Fibroblast of skin of scalp (primary cell): ENCODE measurements at regions not wholly inside any gene's neighbourhood (a gene's known extent, or its start where the extent isn't known, plus 50 kb on each side); places are given as distances from the start of the nearest gene placed in this dataset.

Experiments
- DNase-seq: peaks from one replicate; pipeline ENCODE4 v3.0.0-alpha.2; 2013

GRCh38 chr2:14364471-14364870 lies 268.0 kb upstream of the LRATD1 start:
- DNase-seq = no peak

DNA sequence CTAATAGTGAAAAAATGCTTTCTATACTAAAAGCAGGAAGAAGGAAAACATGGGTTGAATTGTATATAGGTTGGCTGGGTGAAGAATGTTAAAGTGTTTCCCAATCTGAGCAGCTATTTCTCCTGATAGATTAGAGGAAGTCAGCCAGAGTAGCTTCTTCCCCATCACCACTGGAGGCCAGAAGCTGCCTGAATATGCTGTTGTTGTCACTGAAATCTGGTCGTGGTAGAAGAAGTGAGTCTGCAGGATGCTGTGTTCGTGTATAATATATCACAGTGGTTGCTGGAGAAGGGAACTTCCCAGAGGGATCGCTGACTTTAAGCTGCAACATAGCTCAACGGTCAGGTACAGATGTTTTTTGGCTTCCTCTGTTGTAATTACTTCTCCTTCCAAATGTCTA lies 247.5 kb upstream of the LRATD1 start:
- DNase-seq = peak; percentile 2

DNA sequence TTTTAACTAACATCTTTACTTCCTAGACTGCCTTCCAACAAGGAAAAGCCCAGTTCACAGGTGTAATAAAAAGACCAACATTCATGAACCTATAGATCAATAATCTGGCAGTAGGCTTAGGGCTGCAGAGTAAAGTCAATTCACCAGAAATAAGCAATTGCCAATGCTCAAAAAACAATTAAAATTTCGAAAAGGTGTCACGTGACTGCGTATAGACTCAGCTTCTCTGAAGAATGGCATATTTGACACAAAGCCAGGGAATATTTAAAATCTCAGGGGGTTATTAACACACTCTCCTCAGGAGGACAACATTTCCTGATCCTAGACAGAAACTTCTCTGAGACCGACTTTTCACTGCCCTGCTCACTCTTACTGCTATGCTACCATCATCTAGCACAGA lies 245.2 kb upstream of the LRATD1 start:
- no peak for DNase-seq

- DNase-seq = no peak
Observed at GRCh38 chr2:14388724-14389123, 243.8 kb upstream of the LRATD1 start.

- DNase-seq = no peak
Observed at GRCh38 chr2:14396533-14397083, 235.9 kb upstream of the LRATD1 start.

GRCh38 chr2:14398641-14399040 lies 233.9 kb upstream of the LRATD1 start:
- no peak for DNase-seq

DNA sequence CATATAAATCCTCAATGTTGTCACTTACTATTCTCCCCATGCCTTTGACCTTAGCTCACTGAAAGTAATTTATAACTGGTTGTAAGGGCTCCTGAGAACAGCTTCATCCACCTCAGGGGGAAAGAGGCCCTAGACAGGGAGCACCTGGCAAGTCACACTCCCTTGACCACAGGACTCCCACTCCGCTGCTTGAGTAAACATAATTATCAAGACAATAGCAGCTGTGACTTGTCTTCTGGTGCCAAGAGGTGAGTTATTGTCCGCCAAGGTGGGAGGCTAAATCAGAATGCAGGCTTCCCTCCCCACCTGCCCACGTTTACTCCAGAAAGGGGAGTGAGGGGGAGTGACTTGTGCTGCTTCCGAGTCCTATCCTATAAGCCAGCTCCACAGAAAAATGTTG lies 230.6 kb upstream of the LRATD1 start:
- no peak for DNase-seq

DNA sequence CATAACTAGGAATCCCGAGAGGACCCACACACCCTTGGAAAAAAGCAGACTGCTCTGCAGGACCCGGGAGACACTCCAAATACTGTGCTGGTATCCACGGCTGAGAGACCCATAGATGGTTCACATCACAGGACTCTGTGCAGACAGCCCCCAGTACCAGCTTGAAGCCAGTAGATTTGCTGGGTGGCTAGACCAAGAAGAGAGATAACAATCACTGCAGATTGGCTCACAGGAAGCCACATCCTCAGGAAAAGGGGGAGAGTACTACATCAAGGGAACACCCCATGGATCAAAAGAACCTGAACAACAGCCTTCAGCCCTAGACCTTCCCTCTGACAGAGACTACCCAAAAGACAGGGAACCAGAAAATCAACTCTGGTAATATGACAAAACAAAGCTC lies 223.8 kb upstream of the LRATD1 start:
- DNase-seq = no peak

GRCh38 chr2:14417551-14417950 lies 215.0 kb upstream of the LRATD1 start:
- DNase-seq = peak; percentile 6

DNA sequence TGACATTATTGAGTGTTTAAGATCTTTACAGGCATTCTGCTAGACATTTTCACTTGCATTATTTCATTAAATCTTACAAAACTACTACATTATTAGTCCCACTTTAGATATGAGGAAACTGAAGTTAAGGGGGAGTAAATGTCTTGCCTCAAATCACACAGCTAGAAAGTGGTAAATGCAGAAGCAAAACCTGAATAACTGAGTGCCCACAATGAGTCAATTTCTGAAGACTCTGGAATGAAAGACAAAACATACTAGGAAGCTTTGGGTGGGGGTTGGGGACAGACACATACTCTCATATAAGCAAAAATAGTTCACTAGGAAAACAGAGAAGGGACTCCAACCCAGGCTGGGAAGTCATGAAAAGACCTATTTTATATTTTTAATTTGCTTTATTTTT lies 214.4 kb upstream of the LRATD1 start:
- peak; percentile 67 for DNase-seq

DNA sequence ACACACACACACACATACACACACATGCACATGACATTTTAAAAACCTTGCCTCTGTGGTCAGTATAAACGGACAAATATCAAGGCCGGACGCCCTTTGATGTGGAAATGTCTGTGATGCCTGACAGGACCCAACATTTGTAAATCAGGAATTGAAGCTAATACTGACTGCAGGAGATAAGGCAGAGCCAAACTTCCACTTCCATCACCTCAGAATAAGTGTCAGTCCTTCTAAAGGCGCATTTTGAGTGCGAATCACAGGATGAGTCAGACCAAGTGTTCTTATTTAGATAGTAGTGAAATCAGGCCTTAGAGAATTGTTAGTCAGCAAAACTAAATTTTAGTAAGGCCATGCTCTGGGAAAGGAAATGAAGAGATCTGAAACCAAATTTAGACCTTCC lies 211.7 kb upstream of the LRATD1 start:
- DNase-seq = peak; percentile 57

- no peak for DNase-seq
Observed at GRCh38 chr2:14422426-14422825, 210.1 kb upstream of the LRATD1 start.

DNA sequence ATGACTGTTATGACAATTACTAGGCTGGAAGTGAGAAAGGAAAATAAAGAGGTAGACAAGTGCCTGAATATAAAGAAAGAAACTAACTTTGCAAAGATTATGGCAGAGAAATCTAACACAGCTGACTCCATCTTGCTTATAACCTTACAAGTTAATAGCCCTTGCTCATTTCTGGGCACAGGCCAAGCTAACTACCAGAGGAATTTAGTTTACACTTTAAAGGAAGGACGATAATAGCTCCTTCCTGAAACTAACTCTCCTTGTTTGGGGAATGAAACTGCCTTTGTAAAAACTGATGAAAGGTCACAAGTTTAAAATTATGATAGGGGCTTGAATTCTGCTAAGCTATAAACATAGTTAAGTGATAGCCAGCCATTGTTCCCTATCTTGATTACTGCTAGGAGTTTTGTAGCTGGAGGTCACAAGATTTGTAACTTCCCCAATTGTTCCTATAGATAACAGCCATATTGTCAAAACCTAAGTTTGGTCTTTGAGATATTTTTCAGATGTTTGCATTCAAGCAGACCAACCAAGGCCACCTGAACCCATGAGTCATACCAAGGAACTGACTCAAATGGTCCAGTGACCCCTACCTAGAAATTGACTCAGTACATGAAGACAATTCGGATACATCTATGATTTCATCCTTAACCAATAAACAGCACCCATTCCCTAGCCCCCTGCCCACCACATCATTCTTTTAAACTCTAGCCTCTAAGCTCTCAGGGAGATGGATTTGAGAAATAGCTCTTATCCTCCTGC lies 209.2 kb upstream of the LRATD1 start:
- no peak for DNase-seq

GRCh38 chr2:14424478-14425390 lies 207.8 kb upstream of the LRATD1 start:
- no peak for DNase-seq

DNA sequence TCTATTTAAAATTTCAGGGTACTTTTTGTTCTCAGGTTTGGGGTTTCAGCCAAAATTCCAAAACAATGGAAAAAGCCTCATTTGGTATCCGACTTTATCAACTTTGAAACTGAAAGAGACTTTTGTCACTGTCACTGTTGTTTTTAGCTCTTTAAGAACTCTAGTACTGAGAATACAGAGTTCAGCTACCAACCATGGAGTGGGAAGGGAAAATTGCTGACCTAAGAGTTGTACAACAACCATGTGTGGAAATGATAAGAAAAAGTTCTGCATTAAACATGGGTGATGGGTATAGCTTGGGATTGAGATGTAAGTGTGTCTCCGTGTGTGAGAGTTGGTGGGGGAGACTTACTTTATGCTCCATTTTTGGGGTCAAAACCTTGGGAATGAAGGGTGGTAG lies 206.6 kb upstream of the LRATD1 start:
- no peak for DNase-seq

DNA sequence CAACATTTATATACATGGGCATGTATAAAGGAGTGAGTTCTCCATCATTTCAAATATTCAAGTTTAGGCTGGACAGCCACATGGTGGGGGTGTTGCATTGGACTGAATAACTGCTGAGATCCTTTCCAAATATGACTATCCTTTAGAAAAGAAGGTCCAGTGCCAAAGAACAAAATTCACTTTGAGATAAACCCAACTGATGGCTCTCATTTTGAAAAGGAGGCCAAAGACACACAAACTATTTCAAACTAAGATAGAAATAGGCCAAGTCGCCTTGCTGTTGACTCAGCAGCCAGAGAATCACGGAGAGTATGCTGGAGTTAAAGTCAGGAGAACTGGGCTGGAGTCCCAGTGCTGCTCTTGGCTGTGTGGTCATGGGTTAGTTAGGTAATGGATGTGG lies 204.5 kb upstream of the LRATD1 start:
- peak; percentile 55 for DNase-seq

DNA sequence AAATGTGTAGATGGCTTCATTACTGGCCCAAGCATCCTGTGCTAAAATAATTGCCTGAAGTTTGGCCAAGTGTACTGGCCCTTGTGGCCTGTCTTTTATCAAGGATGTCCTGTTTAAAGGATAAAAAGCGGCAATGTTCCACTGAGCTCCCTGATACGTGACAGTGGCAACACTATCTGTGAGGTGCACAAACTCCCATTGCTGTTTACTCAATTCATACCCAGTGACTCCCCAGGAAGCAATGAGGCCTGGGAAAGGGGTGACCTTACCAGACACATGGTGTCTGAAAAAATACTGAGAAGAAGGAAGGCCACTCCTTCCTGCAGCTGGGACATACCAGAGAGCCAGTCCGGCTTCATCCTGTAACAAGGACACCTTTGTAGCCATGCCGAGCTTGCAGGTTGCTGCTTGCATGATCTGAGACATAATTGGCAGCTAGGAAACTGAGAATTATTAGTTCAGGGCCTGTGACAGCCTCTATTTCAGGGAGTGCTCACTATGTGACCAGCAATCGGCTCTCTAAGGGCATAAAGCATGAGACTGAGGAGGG lies 198.5 kb upstream of the LRATD1 start:
- no peak for DNase-seq

GRCh38 chr2:14445670-14446069 lies 186.8 kb upstream of the LRATD1 start:
- DNase-seq = no peak

DNA sequence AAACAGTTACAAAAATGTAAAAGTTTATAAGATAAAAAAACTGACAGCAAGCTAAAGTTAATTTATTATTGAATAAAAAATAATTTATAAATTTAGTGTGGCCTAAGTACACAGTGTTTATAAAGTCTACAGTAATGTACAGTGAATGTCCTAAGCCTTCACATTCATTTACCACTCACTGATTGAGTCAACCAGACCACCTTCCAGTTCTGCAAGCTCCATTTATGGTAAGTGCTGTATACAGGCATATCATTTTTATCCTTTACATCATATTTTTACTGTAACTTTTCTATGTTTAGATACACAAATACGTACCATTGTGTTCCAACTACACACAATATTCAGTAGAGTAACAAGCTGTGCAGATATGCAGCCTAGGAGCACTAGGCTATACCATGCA lies 184.2 kb upstream of the LRATD1 start:
- DNase-seq = no peak

DNA sequence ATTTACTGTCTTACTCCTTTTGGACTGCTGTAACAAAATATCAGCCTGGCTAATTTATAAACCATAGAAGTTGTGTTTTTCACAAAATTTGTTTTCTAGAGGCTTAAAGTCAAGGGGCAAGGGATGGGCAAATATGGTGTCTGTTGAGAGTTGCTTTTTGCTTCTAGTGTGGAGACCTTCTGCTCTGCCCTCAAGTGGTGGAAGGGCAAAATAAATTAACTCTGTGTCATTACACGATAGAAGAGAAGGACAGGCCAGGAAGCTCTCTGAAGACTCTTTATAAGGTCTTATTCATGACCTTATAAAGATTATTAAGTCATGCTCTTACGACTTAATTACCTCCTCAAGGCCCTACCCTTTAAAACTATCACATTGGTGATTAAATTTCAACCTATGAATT lies 181.2 kb upstream of the LRATD1 start:
- no peak for DNase-seq

DNA sequence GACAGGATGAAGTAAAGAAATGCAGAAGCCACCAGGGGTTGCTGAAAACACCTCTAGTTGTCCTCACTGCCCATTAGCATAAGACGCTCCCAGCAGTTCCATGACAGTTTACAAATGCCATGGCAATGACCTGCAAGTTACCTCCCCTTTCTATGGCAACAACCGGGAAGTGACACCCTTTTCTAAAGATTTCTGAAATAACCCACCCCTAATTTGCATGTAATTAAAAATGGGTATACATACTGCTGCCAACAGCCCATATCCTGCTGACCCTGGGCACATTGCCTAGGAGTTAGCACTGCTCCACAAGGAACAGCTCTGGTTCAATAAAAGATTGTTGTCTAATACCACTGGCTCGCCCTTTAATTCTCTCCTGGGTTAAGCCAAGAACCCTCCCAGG lies 178.3 kb upstream of the LRATD1 start:
- no peak for DNase-seq

- no peak for DNase-seq
Observed at GRCh38 chr2:14459786-14460325, 172.7 kb upstream of the LRATD1 start.

GRCh38 chr2:14475994-14476393 lies 156.5 kb upstream of the LRATD1 start:
- DNase-seq = no peak
